ENCODE measurements at regions not wholly inside any gene's neighbourhood (a gene's known extent, or its start where the extent isn't known, plus 50 kb on each side); places are given as distances from the start of the nearest gene placed in this dataset.

GRCh38 chr4:56213543-56213942 is 173.7 kb downstream of the AASDH start:
- no peak overlapping the region for H3K27ac ChIP-seq (ENCODE audit: low read depth, low read length)
- no peak overlapping the region for H3K4me3 ChIP-seq (ENCODE audit: low read depth in 1 of 2, low read length in 2 of 2)
- no peak overlapping the region for H3K9ac ChIP-seq (ENCODE audit: low read depth in 1 of 2, low read length in 2 of 2)
- peaks cover 12 to 18% of the 10 kb centered on the region in 2 donors for H3K4me1 ChIP-seq (ENCODE audit: control insufficient read depth in 1 of 2, insufficient read depth in 2 of 2, low read length in 2 of 2)
- no peaks in the 10 kb centered on the region for H3K36me3 ChIP-seq (ENCODE audit: control insufficient read depth in 1 of 2, insufficient read depth in 2 of 2, low read length in 2 of 2)
- H3K27me3 ChIP-seq (ENCODE audit: control insufficient read depth in 1 of 2, insufficient read depth in 2 of 2, low read length in 2 of 2): no peaks in the 10 kb centered on the region
- peaks cover 4 to 6% of the 10 kb centered on the region in 2 donors for H3K9me3 ChIP-seq (ENCODE audit: control insufficient read depth in 1 of 2, low read length in 2 of 2)

GRCh38 chr4:56212774-56213173 is 174.5 kb downstream of the AASDH start:
- Histone ChIP-seq H3K4me1 (ENCODE audit: control insufficient read depth in 1 of 2, insufficient read depth in 2 of 2, low read length in 2 of 2) (peaks cover 5 to 15% of the 10 kb centered on the region in 2 donors), H3K27me3 (ENCODE audit: control insufficient read depth in 1 of 2, insufficient read depth in 2 of 2, low read length in 2 of 2) (no peaks in the 10 kb centered on the region), H3K27ac (ENCODE audit: low read depth, low read length) (peak overlapping the region; percentile 46), H3K36me3 (ENCODE audit: control insufficient read depth in 1 of 2, insufficient read depth in 2 of 2, low read length in 2 of 2) (no peaks in the 10 kb centered on the region), H3K4me3 (ENCODE audit: low read depth in 1 of 2, low read length in 2 of 2) (no peak overlapping the region), H3K9ac (ENCODE audit: low read depth in 1 of 2, low read length in 2 of 2) (no peak overlapping the region), H3K9me3 (ENCODE audit: control insufficient read depth in 1 of 2, low read length in 2 of 2) (peaks cover 4 to 6% of the 10 kb centered on the region in 2 donors)

- peaks cover 4 to 6% of the 10 kb centered on the region in 2 donors for H3K9me3 ChIP-seq (ENCODE audit: control insufficient read depth in 1 of 2, low read length in 2 of 2)
- no peak overlapping the region for H3K4me3 ChIP-seq (ENCODE audit: low read depth in 1 of 2, low read length in 2 of 2)
- H3K4me1 ChIP-seq (ENCODE audit: control insufficient read depth in 1 of 2, insufficient read depth in 2 of 2, low read length in 2 of 2): peaks cover 3 to 13% of the 10 kb centered on the region in 2 donors
- H3K27me3 ChIP-seq (ENCODE audit: control insufficient read depth in 1 of 2, insufficient read depth in 2 of 2, low read length in 2 of 2): no peaks in the 10 kb centered on the region
- no peak overlapping the region for H3K9ac ChIP-seq (ENCODE audit: low read depth in 1 of 2, low read length in 2 of 2)
- no peaks in the 10 kb centered on the region for H3K36me3 ChIP-seq (ENCODE audit: control insufficient read depth in 1 of 2, insufficient read depth in 2 of 2, low read length in 2 of 2)
- no peak overlapping the region for H3K27ac ChIP-seq (ENCODE audit: low read depth, low read length)
Observed at GRCh38 chr4:56211202-56211601, 176.1 kb downstream of the AASDH start.

- Histone ChIP-seq H3K4me1 (ENCODE audit: control insufficient read depth in 1 of 2, insufficient read depth in 2 of 2, low read length in 2 of 2) (peaks cover 3 to 10% of the 10 kb centered on the region in 2 donors), H3K36me3 (ENCODE audit: control insufficient read depth in 1 of 2, insufficient read depth in 2 of 2, low read length in 2 of 2) (no peaks in the 10 kb centered on the region), H3K27ac (ENCODE audit: low read depth, low read length) (no peak overlapping the region), H3K27me3 (ENCODE audit: control insufficient read depth in 1 of 2, insufficient read depth in 2 of 2, low read length in 2 of 2) (no peaks in the 10 kb centered on the region), H3K9ac (ENCODE audit: low read depth in 1 of 2, low read length in 2 of 2) (no peak overlapping the region), H3K9me3 (ENCODE audit: control insufficient read depth in 1 of 2, low read length in 2 of 2) (peaks cover 4 to 6% of the 10 kb centered on the region in 2 donors), H3K4me3 (ENCODE audit: low read depth in 1 of 2, low read length in 2 of 2) (no peak overlapping the region)
Observed at GRCh38 chr4:56210397-56210796, 176.9 kb downstream of the AASDH start.

GRCh38 chr4:56209767-56210166 is 177.5 kb downstream of the AASDH start:
- Histone ChIP-seq H3K4me1 (ENCODE audit: control insufficient read depth in 1 of 2, insufficient read depth in 2 of 2, low read length in 2 of 2) (peaks cover 3 to 9% of the 10 kb centered on the region in 2 donors), H3K4me3 (ENCODE audit: low read depth in 1 of 2, low read length in 2 of 2) (no peak overlapping the region), H3K36me3 (ENCODE audit: control insufficient read depth in 1 of 2, insufficient read depth in 2 of 2, low read length in 2 of 2) (no peaks in the 10 kb centered on the region), H3K27ac (ENCODE audit: low read depth, low read length) (no peak overlapping the region), H3K27me3 (ENCODE audit: control insufficient read depth in 1 of 2, insufficient read depth in 2 of 2, low read length in 2 of 2) (no peaks in the 10 kb centered on the region), H3K9me3 (ENCODE audit: control insufficient read depth in 1 of 2, low read length in 2 of 2) (peaks cover 4 to 6% of the 10 kb centered on the region in 2 donors), H3K9ac (ENCODE audit: low read depth in 1 of 2, low read length in 2 of 2) (no peak overlapping the region)

GRCh38 chr4:56208103-56208502 is 179.2 kb downstream of the AASDH start:
- Histone ChIP-seq H3K36me3 (ENCODE audit: control insufficient read depth in 1 of 2, insufficient read depth in 2 of 2, low read length in 2 of 2) (no peaks in the 10 kb centered on the region), H3K27me3 (ENCODE audit: control insufficient read depth in 1 of 2, insufficient read depth in 2 of 2, low read length in 2 of 2) (no peaks in the 10 kb centered on the region), H3K4me1 (ENCODE audit: control insufficient read depth in 1 of 2, insufficient read depth in 2 of 2, low read length in 2 of 2) (peaks cover 3 to 9% of the 10 kb centered on the region in 2 donors), H3K9ac (ENCODE audit: low read depth in 1 of 2, low read length in 2 of 2) (no peak overlapping the region), H3K27ac (ENCODE audit: low read depth, low read length) (no peak overlapping the region), H3K4me3 (ENCODE audit: low read depth in 1 of 2, low read length in 2 of 2) (no peak overlapping the region), H3K9me3 (ENCODE audit: control insufficient read depth in 1 of 2, low read length in 2 of 2) (peaks cover 4 to 6% of the 10 kb centered on the region in 2 donors)

- Histone ChIP-seq H3K4me3 (ENCODE audit: low read depth in 1 of 2, low read length in 2 of 2) (no peak overlapping the region), H3K9me3 (ENCODE audit: control insufficient read depth in 1 of 2, low read length in 2 of 2) (peaks cover 3% of the 10 kb centered on the region in 2 donors), H3K27ac (ENCODE audit: low read depth, low read length) (no peak overlapping the region), H3K4me1 (ENCODE audit: control insufficient read depth in 1 of 2, insufficient read depth in 2 of 2, low read length in 2 of 2) (no peaks in the 10 kb centered on the region), H3K9ac (ENCODE audit: low read depth in 1 of 2, low read length in 2 of 2) (no peak overlapping the region), H3K36me3 (ENCODE audit: control insufficient read depth in 1 of 2, insufficient read depth in 2 of 2, low read length in 2 of 2) (no peaks in the 10 kb centered on the region), H3K27me3 (ENCODE audit: control insufficient read depth in 1 of 2, insufficient read depth in 2 of 2, low read length in 2 of 2) (no peaks in the 10 kb centered on the region)
Observed at GRCh38 chr4:56206258-56206657, 181.0 kb downstream of the AASDH start.

- no peak overlapping the region for H3K27ac ChIP-seq (ENCODE audit: low read depth, low read length)
- no peaks in the 10 kb centered on the region for H3K9me3 ChIP-seq (ENCODE audit: control insufficient read depth in 1 of 2, low read length in 2 of 2)
Observed at GRCh38 chr4:56200275-56200674, 187.0 kb downstream of the AASDH start.

GRCh38 chr4:56198265-56198664 is 189.0 kb downstream of the AASDH start:
- H3K9ac ChIP-seq (ENCODE audit: low read depth in 1 of 2, low read length in 2 of 2): no peak overlapping the region
- no peaks in the 10 kb centered on the region for H3K9me3 ChIP-seq (ENCODE audit: control insufficient read depth in 1 of 2, low read length in 2 of 2)
- H3K27ac ChIP-seq (ENCODE audit: low read depth, low read length): no peak overlapping the region
- H3K4me1 ChIP-seq (ENCODE audit: control insufficient read depth in 1 of 2, insufficient read depth in 2 of 2, low read length in 2 of 2): peaks cover 9 to 11% of the 10 kb centered on the region in 2 donors
- H3K36me3 ChIP-seq (ENCODE audit: control insufficient read depth in 1 of 2, insufficient read depth in 2 of 2, low read length in 2 of 2): no peaks in the 10 kb centered on the region
- H3K27me3 ChIP-seq (ENCODE audit: control insufficient read depth in 1 of 2, insufficient read depth in 2 of 2, low read length in 2 of 2): no peaks in the 10 kb centered on the region
- H3K4me3 ChIP-seq (ENCODE audit: low read depth in 1 of 2, low read length in 2 of 2): no peak overlapping the region

More at GRCh38 chr4:56200275-56200674, 187.0 kb downstream of the AASDH start:
- Histone ChIP-seq H3K27me3 (ENCODE audit: control insufficient read depth in 1 of 2, insufficient read depth in 2 of 2, low read length in 2 of 2) (no peaks in the 10 kb centered on the region), H3K36me3 (ENCODE audit: control insufficient read depth in 1 of 2, insufficient read depth in 2 of 2, low read length in 2 of 2) (no peaks in the 10 kb centered on the region), H3K9ac (ENCODE audit: low read depth in 1 of 2, low read length in 2 of 2) (no peak overlapping the region), H3K4me3 (ENCODE audit: low read depth in 1 of 2, low read length in 2 of 2) (no peak overlapping the region), H3K4me1 (ENCODE audit: control insufficient read depth in 1 of 2, insufficient read depth in 2 of 2, low read length in 2 of 2) (peaks cover 9 to 11% of the 10 kb centered on the region in 2 donors)

GRCh38 chr4:56197387-56197786 is 189.9 kb downstream of the AASDH start:
- Histone ChIP-seq H3K9me3 (ENCODE audit: control insufficient read depth in 1 of 2, low read length in 2 of 2) (no peaks in the 10 kb centered on the region), H3K4me3 (ENCODE audit: low read depth in 1 of 2, low read length in 2 of 2) (no peak overlapping the region), H3K9ac (ENCODE audit: low read depth in 1 of 2, low read length in 2 of 2) (no peak overlapping the region)

GRCh38 chr4:56195025-56195424 is 192.3 kb downstream of the AASDH start:
- no peaks in the 10 kb centered on the region for H3K27me3 ChIP-seq (ENCODE audit: control insufficient read depth in 1 of 2, insufficient read depth in 2 of 2, low read length in 2 of 2)
- no peaks in the 10 kb centered on the region for H3K9me3 ChIP-seq (ENCODE audit: control insufficient read depth in 1 of 2, low read length in 2 of 2)
- H3K4me3 ChIP-seq (ENCODE audit: low read depth in 1 of 2, low read length in 2 of 2): no peak overlapping the region

More at GRCh38 chr4:56197387-56197786, 189.9 kb downstream of the AASDH start:
- Histone ChIP-seq H3K4me1 (ENCODE audit: control insufficient read depth in 1 of 2, insufficient read depth in 2 of 2, low read length in 2 of 2) (peaks cover 9 to 11% of the 10 kb centered on the region in 2 donors), H3K27me3 (ENCODE audit: control insufficient read depth in 1 of 2, insufficient read depth in 2 of 2, low read length in 2 of 2) (no peaks in the 10 kb centered on the region), H3K27ac (ENCODE audit: low read depth, low read length) (no peak overlapping the region), H3K36me3 (ENCODE audit: control insufficient read depth in 1 of 2, insufficient read depth in 2 of 2, low read length in 2 of 2) (no peaks in the 10 kb centered on the region)

More at GRCh38 chr4:56195025-56195424, 192.3 kb downstream of the AASDH start:
- peaks cover 9 to 11% of the 10 kb centered on the region in 2 donors for H3K4me1 ChIP-seq (ENCODE audit: control insufficient read depth in 1 of 2, insufficient read depth in 2 of 2, low read length in 2 of 2)
- H3K9ac ChIP-seq (ENCODE audit: low read depth in 1 of 2, low read length in 2 of 2): no peak overlapping the region
- H3K36me3 ChIP-seq (ENCODE audit: control insufficient read depth in 1 of 2, insufficient read depth in 2 of 2, low read length in 2 of 2): peaks cover 0 to 2% of the 10 kb centered on the region in 2 donors
- no peak overlapping the region for H3K27ac ChIP-seq (ENCODE audit: low read depth, low read length)
